ENCODE measurements at regions not wholly inside any gene's neighbourhood (a gene's known extent, or its start where the extent isn't known, plus 50 kb on each side); places are given as distances from the start of the nearest gene placed in this dataset.

- CTCF ChIA-PET, result no interaction called here
- no peak for ATAC-seq
- Histone ChIP-seq H3K27me3 (ENCODE audit: control insufficient read depth, insufficient read depth, low read length) (no peaks in the 10 kb centered on the region), H3K27ac (ENCODE audit: low read length) (peak overlapping the region; percentile 67), H3K36me3 (ENCODE audit: control insufficient read depth, insufficient read depth, low read length) (no peaks in the 10 kb centered on the region), H3K4me3 (ENCODE audit: low read depth in 2 of 2, low read length in 2 of 2) (peak overlapping the region in 1 of 2 experiments; percentile 20; a peak in 1 of 4 replicates), H3K9me3 (ENCODE audit: control insufficient read depth, insufficient read depth, low read depth, low read length) (no peaks in the 10 kb centered on the region), H3K4me1 (ENCODE audit: control insufficient read depth, insufficient read depth, low read length) (peaks cover 47% of the 10 kb centered on the region)
- TF ChIP-seq CTCF (IDR thresholded peaks at IDR 0.05) (no peak; the same call in 1 of the 2 replicates), REST (IDR thresholded peaks at IDR 0.05; ENCODE audit: insufficient read depth in 1 of 2, low read depth in 2 of 2, low read length in 1 of 2) (no peak), TCF7L2 (IDR thresholded peaks at IDR 0.05; ENCODE audit: low read depth, low read length) (no peak), POLR2AphosphoS5 (IDR thresholded peaks at IDR 0.05; ENCODE audit: low read depth, low read length) (no peak), SIN3A (IDR thresholded peaks at IDR 0.05; ENCODE audit: borderline replicate concordance, insufficient read depth, low read depth, low read length) (no peak)
- in situ Hi-C loops (cut with HindIII; ENCODE audit: low pct_unique_long_range_greater_than_20kb, low sequenced_read_pairs), result no loop called here
- POLR2A ChIA-PET, result no interaction called here
- BruUV-seq (replicated peaks), result no TSS peak
- peak; percentile 25 for DNase-seq (ENCODE audit: low read depth, low spot score)
- intact Hi-C loops (cut with micrococcal nuclease; ENCODE audit: unreplicated experiment), result loop anchor here (10.0 kb wide), 2 partner anchors 401 to 679 kb away; no protein-coding TSS in a partner anchor
Measured at GRCh38 chr6:22145823-22146677, 150.8 kb downstream of the PRL start.

GRCh38 chr6:22146678-22146930, 150.2 kb downstream of the PRL start:
- ChIA-PET POLR2A (no interaction called here), CTCF (no interaction called here)
- H3K36me3 ChIP-seq (ENCODE audit: control insufficient read depth, insufficient read depth, low read length), result no peaks in the 10 kb centered on the region
- H3K4me1 ChIP-seq (ENCODE audit: control insufficient read depth, insufficient read depth, low read length), result peaks cover 44% of the 10 kb centered on the region
- ATAC-seq (no peak), DNase-seq (ENCODE audit: low read depth, low spot score) (no peak)
- peak overlapping the region; percentile 67 for H3K27ac ChIP-seq (ENCODE audit: low read length)
- no peaks in the 10 kb centered on the region for H3K27me3 ChIP-seq (ENCODE audit: control insufficient read depth, insufficient read depth, low read length)
- TF ChIP-seq CTCF (IDR thresholded peaks at IDR 0.05) (no peak), TCF7L2 (IDR thresholded peaks at IDR 0.05; ENCODE audit: low read depth, low read length) (no peak), SIN3A (IDR thresholded peaks at IDR 0.05; ENCODE audit: borderline replicate concordance, insufficient read depth, low read depth, low read length) (no peak), REST (IDR thresholded peaks at IDR 0.05; ENCODE audit: insufficient read depth in 1 of 2, low read depth in 2 of 2, low read length in 1 of 2) (no peak), POLR2AphosphoS5 (IDR thresholded peaks at IDR 0.05; ENCODE audit: low read depth, low read length) (no peak)
- H3K9me3 ChIP-seq (ENCODE audit: control insufficient read depth, insufficient read depth, low read depth, low read length), result no peaks in the 10 kb centered on the region
- no TSS peak for BruUV-seq (replicated peaks)
- H3K4me3 ChIP-seq (ENCODE audit: low read depth in 2 of 2, low read length in 2 of 2), result peak overlapping the region in 1 of 2 experiments; percentile 20; a peak in 1 of 4 replicates
- intact Hi-C loops (cut with micrococcal nuclease; ENCODE audit: unreplicated experiment) (loop anchor here (10.0 kb wide), 2 partner anchors 402 to 678 kb away; no protein-coding TSS in a partner anchor), in situ Hi-C loops (cut with HindIII; ENCODE audit: low pct_unique_long_range_greater_than_20kb, low sequenced_read_pairs) (no loop called here)
